Middle frontal gyrus (tissue), 1 donor: ENCODE measurements at regions not wholly inside any gene's neighbourhood (a gene's known extent, or its start where the extent isn't known, plus 50 kb on each side); places are given as distances from the start of the nearest gene placed in this dataset.

Experiments used
- DNase-seq: peaks from one replicate; pipeline ENCODE4 v3.0.0-alpha.2; 2015; ENCODE audit warnings: low spot score; ENCODE audit errors: extremely low spot score

DNA sequence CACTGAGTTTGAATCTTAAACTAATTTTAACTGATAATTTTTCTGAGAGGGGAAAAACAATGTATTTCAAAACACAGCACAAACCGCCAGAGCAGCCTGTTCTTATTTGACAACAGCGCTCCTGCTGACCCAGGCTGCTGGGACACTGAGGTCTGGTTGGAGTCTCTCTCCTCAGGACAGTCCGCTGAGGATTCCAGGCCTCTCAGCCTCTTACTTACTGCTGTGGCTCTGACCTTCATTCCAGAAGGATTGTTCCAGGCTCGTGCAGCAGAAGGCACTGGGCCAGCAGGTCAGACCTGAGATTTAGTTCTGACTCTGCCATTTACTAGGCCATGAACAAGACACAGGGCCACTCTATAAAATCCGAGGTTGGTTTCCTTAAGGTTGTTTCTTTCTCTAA is 393.6 kb downstream of the TDRD3 start:
- no peak for DNase-seq

DNA sequence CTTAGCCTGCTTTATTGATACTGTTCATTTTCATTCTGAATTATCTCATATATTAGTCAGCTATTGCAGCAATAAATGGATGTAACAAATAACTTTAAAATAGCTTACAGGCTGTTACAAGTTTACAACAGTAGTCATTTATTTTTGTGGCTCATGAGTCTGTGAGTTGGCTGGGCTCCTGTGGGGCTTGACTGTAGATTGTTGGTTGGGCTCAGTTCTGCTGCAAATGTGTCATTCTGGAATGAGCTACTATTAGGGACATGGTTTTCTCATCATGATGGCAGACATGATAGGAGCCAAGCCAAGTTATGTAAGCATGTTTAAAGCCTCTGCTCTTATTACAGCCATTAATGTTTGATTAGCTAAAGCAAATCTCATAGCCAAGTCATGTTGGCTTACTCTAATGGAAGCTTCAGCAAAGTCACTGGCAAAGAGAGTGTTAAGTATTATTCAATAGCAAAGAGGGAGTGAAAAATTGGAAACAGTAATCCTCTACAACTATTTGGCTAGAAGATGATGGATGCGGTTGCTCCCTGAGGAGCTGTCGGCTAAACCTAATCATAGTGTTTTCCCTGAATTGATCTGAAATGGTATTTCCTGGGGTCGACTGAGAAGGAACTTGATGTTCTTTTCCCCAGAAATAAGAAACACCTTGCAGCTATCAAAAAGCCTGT is 391.3 kb downstream of the TDRD3 start:
- DNase-seq, result no peak

DNA sequence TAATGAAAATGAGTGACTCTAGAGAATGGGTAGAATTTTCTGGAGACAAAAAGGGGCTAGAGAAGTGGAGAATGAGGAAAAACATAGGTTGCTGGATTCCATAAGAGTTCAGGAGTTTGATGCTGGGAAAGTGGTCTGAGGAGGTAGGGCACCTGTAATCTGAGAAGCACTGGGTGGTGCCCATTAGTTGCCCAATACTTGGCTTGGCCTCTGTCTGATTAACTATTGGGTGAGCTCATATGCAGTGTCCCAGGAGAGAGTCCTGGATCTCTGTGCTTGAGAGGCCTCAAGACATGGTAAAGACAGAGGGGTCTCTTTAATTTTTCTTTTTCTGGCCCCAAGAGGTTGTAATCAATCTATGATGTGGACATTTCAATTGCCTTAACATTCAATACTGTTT is 390.1 kb downstream of the TDRD3 start:
- no peak for DNase-seq

DNA sequence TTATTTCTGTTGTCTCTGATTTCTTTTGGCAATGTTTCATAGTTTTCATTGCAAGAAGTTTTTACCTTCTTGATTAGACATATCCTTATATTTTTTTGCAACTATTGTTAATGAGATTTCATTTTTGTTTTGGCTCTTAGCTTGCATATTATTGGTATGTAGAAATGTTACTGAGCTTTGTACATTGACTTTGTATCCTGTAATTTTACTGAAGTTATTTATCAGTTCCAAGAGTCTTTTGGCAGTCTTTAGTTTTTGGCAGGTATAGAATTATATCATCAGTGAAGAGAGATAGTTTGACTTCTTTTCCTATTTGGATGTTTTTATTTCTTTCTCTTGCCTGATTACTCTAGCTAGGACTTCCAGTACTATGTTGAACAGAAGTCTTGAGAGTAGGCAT is 375.7 kb downstream of the TDRD3 start:
- DNase-seq, result no peak

DNA sequence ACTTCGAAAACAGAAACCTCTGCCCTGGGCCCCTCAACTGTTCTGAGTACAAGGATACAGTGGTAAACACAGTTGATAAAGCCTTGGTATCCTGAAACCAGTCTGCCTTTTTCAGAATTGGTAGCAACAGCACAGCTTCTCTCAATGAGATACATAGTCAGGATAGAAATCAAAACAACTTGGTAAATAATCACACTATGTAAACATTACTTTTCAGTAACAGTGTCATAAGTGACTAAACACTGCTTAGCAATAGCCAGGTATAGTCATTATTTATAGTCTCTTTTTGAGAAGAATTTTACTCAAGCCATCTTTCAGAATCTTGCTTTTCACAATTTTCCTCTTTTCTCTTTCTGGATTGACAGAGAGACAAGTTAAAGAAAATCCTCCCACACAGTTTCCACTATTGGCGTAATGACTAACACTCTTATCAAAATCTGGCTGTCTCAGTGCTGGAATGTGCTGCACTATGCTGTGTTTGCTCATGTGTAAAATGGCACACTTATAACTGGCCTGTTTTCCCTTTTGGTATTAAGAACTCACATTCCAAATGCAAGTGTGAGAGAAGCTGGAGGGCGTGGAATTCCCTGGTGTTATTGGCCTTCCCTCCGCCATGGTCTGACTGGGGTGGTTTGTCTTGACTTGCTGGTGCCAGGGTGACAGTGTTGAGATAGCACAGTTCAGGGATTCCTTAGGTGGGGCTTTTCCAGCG is 368.8 kb downstream of the TDRD3 start:
- DNase-seq, result no peak

DNA sequence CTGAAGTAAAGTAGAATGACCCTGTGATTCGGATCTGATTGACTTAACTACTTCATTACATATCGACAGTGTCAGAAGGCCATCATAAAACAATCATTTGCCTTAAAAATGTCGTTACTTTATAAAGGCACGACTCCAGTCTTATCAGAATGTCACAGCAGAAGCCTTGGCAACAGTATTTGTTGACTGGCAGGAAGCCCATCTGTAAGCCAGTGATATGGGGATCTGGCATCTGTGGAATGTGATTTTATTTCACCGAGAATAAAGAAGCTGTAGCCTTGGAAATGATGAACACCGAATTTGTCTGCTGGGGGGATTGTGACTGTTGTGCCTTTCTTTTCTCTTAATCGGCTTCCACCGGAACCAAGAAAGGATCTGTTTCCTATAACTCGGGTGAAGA is 362.5 kb downstream of the TDRD3 start:
- no peak for DNase-seq

DNA sequence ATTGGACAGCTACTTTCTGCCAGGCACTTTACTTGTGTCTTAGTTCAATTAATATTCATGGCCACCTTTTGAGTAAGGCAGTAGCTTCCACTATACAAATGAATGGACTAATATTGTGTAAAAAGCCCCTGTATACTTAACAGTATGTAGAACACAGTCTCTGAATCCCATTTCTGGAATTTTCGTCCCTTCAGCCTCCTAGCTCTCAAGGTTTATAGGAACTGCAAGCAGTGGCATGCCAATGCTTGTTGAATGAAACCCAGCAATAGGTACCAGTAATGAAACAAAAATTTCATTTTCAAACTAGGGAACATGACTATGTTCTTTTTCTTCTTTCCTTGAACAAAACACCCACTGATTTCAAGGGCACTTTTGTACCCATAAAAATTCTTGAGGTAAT is 361.6 kb downstream of the TDRD3 start:
- no peak for DNase-seq

DNA sequence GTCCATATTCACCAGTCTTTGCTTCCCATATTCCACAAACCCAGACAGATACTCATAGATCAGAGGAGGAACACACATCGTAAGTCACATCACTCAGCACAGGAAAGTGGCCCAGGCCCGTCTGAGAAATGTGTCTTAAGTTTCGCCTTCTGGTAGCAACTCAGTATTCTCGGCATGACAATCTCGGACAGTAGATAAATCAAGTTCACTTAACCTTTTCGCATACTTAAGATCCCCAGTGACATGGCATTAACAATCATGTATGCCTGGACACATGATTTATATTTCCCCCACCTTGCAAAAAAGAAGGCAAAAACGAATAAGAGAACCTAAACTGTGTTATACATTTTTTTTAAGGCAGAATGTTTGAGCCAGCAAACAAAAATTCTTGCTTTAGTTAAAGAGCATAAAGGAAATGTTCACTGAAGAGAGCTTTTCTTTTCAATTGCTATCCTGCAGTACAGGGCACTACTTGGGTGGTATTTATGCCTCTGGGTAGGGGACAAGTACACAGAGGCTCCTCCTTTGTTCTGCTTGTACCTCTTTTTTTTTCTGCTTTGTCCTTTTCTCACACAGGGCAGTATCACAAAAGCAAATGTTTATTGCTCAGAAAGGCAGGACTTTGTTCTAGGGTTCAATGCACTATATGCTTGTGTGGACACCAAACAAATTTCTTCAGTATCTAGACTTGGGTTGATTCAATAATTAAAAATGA is 360.6 kb downstream of the TDRD3 start:
- DNase-seq, result no peak

DNA sequence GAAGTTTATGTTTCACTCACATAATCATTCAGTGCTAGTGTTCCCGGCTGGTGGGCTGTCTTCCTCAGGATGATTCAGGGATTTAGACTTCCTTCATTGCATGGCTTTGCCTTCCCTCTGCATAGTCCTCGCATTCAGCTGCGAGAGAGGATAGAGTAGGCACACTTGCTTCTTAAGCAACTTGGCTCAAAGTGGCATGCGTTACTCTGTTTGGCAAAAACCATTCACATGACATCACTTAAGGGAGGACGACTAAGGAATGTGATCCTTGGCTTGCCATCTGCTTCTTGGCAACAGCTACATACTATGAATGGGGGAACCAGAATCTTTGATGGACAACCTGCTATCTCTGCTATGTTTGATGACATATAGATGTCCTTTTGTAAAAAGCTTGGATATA is 359.3 kb downstream of the TDRD3 start:
- no peak for DNase-seq

DNA sequence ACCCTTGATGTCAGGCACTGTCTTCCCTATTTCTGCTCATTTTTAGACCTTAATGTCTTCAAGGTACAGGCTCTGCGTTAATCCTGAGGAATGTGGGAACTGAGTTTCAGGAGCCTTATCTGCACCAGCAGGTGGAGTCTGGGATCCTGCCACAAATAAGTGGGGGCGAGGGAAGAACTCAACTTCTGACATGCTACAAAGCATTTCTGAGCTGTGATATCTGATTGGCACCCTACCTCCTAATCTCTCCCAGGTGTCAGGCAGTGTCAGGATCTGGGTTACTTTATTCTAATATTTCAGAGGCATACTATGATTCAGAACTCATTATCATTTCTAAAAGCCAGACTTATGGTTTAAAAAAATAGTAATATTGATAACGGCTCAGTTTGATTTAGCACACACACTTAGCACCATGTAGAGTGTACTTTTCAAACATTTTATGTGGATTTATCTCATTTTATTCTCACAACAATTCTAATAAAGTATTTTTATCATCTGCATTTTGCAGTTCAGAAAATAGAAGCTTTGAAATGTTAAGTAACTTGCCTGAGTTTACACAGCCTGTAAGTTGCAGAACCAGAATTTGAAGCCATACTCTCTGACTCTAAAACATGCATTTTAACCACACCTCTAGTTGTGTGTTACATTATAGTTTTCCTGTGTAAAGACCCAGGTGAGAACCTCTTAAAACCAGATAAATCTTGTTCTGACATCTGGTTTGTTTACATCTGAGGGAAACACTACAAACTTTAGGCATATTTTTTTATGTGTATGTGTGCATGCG is 358.6 kb downstream of the TDRD3 start:
- DNase-seq, result no peak

DNA sequence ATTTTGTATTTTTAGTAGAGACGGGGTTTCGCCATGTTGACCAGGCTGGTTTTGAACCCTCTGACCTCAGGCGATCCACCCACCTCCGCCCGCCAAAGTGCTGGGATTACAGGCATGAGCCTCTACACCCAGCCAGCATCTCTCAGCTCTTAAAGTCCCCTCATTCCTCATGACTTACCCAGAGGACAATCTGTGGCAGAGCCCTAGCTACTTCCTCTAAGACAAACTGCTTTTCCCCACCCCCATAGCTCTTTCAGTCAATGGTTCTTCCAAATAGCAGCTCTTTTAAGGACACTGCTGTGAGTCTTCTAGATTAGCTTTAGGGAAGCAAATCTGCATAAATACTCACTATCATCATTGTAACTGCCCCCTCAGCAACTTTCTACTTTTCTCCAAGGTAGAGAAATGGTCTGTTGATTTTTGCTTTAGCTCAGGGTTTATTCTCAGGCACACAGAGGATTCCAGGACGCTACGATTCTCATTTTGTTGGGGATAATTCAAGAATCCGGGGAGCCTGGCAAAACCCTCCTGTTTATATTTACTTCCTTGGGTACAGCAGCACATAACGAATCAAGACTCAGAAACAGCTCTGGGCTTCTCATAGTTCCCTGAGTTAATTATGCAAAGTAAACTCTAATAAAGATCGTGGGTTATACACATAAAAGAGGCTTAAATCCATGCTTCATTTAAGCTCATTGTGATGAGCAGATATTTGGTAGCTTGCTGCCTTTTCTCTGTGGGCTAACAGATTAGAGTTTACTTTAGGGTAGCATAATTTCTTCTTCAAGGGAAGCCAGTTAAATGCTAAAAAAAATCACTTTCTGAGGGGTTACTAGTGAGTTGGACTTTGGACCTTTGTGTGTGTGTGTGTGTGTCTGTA is 357.4 kb downstream of the TDRD3 start:
- no peak for DNase-seq

DNA sequence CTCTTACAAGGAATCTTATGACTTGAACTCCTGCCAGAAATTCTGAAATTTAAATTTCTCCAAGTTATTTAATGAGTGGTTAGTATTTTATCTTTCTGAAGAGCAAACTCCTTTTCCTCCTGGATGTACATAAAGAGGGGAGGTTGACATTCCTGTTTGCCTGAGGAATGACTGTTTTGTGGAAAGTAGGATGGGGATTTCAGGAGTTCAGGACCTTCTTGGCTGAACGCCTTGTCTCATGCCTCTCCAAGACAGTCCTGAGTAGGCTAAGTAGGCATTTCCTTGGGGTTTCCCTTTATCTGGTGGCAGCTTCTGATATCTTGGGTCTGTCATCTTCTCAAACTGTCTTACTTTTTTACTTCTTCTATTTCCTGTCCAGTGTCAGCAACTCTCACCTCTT is 356.6 kb downstream of the TDRD3 start:
- no peak for DNase-seq

DNA sequence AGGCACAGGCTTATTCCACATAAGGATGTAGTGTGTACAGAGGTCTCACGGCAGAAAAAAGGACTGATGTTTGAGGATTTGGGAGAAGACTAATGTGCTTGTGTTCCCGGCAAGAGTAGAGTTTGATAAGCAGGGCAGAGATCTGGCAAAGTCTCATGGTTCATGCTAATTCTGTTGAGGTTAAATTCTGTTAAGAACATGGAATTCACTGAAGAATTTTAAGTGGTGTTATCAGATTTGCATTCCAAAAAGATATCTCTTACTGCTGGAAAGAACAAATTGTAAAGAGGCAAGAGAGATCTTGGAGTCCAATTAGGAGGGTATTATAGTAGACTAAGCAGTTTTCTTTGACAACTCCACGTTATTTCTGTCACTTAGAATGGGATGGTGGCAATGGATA is 348.3 kb downstream of the TDRD3 start:
- DNase-seq, result no peak

DNA sequence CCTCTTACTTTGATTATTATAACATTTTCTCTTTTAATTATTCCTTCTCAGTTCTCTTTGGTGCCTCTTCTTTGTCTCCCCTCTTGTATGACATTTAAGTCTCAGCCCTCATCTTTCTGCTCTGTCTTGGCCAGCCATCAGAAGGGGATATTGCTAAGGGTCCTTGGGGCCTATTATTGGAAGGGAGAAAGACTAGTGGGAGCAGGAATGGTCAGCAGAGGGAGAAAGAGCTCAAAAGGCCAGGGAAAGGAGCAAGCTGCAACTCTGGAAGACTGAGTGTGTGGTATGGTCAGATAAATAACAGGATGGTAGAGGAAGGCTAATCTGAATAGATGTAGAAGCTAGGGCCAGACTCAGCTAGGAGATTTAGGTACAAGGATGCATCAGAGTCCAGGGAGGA is 336.9 kb downstream of the TDRD3 start:
- no peak for DNase-seq

DNA sequence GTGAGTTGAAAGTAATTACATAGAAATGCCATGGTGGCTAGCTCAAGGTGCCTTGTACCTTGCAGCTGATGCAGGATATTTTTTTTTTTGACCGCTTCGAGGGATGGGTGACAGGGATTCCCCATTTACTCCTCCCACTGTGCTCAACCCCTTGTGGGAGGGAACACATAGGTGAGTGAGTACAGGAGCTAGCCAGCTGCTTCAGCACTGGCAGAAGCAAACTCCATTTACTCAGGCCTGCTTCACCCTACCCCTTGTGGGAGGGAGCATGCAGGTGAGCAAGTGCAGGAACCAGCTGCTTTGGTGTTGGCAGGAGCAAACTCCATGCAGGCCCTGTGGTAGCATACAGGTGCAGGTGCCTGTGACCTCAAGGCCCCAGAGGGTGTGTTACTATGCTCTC is 330.1 kb downstream of the TDRD3 start:
- DNase-seq, result no peak

DNA sequence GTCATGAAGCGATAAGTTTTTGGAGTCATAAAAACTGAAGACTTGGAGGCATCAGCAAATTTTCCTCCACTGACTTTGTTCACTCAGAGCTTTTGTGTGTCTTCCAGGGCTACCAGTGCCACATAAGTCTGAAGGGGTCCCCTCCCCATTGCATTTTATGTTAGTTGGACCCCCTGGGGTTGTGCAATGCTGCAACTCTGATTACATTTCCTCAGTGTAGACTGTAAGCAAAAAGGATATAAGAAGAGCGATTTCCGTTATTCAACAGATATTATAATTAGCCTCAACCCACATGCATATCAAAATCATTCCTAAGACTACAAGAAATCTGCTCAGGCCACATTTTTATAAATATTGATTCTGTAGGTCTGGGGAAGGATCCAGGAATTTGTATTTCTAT is 324.0 kb downstream of the TDRD3 start:
- no peak for DNase-seq

DNA sequence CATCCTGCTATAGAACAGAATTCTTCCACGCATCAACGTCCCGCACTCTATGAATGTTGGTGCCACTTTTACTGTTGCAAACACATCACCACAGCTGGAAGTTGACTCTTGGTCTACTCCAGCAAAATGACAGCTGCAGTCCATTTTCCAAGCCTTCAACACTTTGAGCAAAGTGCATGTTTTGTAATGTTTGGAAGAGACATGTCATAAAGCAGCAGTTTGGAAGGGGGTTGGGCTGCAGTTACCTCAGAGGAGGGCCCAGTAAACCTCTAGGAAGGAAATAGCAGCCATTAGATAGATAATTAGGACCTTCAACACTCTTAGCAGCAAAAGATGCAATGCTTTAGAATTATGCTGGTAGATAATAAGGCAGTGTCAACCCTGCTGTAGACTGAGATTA is 323.6 kb downstream of the TDRD3 start:
- DNase-seq, result no peak

DNA sequence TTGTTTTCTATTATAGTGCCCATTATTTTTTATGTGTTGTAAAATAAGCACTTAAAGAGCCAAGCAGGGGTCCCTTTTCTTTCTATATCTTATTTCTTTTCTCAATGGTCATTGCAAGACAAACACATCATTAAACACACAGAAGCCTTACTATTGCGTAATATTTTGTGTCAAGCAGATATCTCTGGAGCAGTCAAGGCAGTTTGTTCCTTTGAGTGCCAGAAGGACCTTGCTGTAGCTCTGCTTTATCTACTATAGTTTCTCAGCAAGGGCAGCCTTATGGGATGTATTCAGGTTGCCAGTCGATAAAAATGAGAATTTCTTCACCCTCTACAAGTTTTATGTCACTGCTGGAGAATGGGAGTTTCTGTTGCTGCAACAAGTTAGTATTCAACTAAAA is 319.3 kb downstream of the TDRD3 start:
- DNase-seq, result no peak

DNA sequence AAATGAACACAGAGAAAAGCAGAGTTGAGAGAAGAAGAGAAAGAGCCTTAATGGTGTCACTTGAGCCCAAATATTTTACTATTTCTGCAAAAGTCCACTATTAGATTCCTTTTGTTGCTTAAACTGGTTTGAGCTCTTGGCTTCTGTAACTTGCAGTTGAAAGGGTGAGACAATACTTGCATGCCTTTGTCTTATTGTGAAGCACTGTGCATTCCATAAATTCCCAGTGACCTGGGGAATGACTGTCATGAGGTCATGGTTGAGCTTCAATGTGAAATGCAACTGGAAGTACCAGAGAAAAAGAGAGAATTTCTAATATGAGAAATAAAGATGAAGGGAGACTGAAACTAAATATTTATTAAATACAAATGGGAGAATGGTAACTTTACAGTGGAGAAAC is 310.9 kb downstream of the TDRD3 start:
- no peak for DNase-seq

DNA sequence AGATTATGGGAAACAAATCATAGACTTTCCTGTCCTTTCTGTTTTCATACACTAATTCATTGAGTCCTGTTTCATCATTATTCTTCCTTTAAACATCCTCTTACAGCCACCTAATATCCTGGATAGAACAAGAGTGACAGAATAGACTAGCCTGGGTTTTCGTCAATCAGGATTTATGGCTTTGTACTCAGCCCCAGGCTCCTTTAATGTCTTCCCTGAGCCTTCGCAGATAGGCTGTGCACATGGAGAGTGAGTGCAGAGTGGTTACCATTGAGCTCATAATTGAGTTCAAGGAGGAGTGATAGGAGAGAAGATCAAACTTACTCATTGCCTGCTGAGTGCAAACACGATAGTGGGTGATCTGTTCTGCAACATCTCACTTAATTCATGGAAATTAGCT is 304.9 kb downstream of the TDRD3 start:
- no peak for DNase-seq

DNA sequence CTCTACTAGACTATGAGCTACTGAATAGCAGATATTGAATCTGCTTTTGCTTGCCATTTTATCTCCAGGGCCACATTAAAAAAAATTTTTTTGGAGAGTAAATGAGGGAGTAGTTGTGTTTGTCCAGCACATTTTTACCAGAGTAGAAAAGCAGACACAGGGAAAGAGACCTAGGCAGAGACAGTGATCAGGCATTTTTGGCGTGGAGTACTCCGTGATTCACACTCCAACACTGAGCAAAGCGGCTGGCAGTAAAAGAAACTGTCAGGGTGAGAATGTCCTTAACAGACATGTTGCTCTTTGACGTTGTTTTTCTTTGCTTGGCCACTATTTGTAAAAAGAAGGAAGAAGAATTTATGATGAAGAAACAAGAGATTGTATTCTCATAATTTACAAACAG is 304.0 kb downstream of the TDRD3 start:
- DNase-seq, result no peak
